Neutrophil (primary cell): ENCODE measurements at regions not wholly inside any gene's neighbourhood (a gene's known extent, or its start where the extent isn't known, plus 50 kb on each side); places are given as distances from the start of the nearest gene placed in this dataset.

Experiments
- H3K27ac ChIP-seq: fragments of 200-600 bp; sonication (generic); 2 replicates; pipeline ENCODE4 v1.5.1; 2016; ENCODE audit warnings: mild to moderate bottlenecking, moderate library complexity
- H3K27me3 ChIP-seq: fragments of 200-600 bp; sonication (generic); 2 replicates; pipeline ENCODE4 v1.6.0; 2016; ENCODE audit warnings: mild to moderate bottlenecking
- H3K36me3 ChIP-seq: fragments of 200-600 bp; sonication (generic); 2 replicates; pipeline ENCODE4 v1.5.1; 2017
- H3K4me1 ChIP-seq, 2 experiments: fragments of 200-600 bp in 1 of 2; sonication (generic) in 1 of 2; 1 replicate in 1 of 2; 2 replicates in 1 of 2; pipeline versions ENCODE4 v1.5.1 to v1.6.1; 2013 to 2016; ENCODE audit warnings: low read depth in 1 of 2, low read length in 1 of 2, mild to moderate bottlenecking in 1 of 2, moderate library complexity in 1 of 2; ENCODE audit not compliant: control insufficient read depth in 1 of 2, insufficient read depth in 1 of 2
- H3K4me3 ChIP-seq, 2 experiments: fragments of 200-600 bp in 1 of 2; sonication (generic) in 1 of 2; 1 replicate in 1 of 2; 2 replicates in 1 of 2; pipeline ENCODE4 v1.5.1; 2013 to 2016; ENCODE audit warnings: low read depth in 1 of 2, low read length in 1 of 2, mild to moderate bottlenecking in 1 of 2, moderate library complexity in 1 of 2
- H3K9me3 ChIP-seq: fragments of 200-600 bp; sonication (generic); 2 replicates; pipeline ENCODE4 v1.5.1; 2016
- CTCF ChIP-seq: fragments of 200-600 bp; sonication (generic); IDR thresholded peaks from 2 replicates; pipeline ENCODE4 v1.5.1; 2016; ENCODE audit warnings: antibody characterized with exemption

DNA sequence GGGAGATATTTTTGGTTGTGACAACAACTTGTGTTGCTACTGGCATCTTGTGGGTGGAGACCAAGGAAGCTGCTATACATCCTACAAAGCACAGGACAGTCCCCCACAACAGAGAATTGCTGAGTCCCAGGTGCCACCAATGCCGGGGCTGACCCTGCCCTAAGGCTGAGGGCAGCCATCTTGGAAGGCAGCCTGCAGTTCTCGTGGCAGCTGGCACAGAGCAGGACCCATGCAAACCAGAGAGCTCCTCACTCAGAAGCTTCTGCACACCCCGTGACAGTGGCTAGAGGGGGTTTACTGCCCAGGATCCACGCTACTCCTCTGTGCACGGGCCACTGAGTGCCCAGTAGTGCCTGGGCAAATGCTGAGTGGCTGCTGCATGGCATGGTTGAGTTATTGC is 143.4 kb downstream of the CTTN start:
- Histone ChIP-seq H3K36me3 (no peaks in the 10 kb centered on the region), H3K4me3 (no peak overlapping the region), H3K27ac (no peak overlapping the region), H3K4me1 (no peaks in the 10 kb centered on the region), H3K9me3 (no peaks in the 10 kb centered on the region), H3K27me3 (no peaks in the 10 kb centered on the region)
- no peak for TF ChIP-seq CTCF

- TF ChIP-seq CTCF = no peak
Observed at GRCh38 chr11:70542406-70542805, 144.1 kb downstream of the CTTN start.

GRCh38 chr11:70542811-70543210 is 144.5 kb downstream of the CTTN start:
- H3K9me3 ChIP-seq = no peaks in the 10 kb centered on the region
- H3K4me3 ChIP-seq = no peak overlapping the region
- H3K27me3 ChIP-seq = no peaks in the 10 kb centered on the region
- H3K36me3 ChIP-seq = no peaks in the 10 kb centered on the region
- H3K27ac ChIP-seq = no peak overlapping the region
- TF ChIP-seq CTCF = no peak
- H3K4me1 ChIP-seq = no peaks in the 10 kb centered on the region

More at GRCh38 chr11:70542406-70542805, 144.1 kb downstream of the CTTN start:
- Histone ChIP-seq H3K27me3 (no peaks in the 10 kb centered on the region), H3K27ac (no peak overlapping the region), H3K9me3 (no peaks in the 10 kb centered on the region), H3K4me1 (no peaks in the 10 kb centered on the region), H3K4me3 (no peak overlapping the region), H3K36me3 (no peaks in the 10 kb centered on the region)

DNA sequence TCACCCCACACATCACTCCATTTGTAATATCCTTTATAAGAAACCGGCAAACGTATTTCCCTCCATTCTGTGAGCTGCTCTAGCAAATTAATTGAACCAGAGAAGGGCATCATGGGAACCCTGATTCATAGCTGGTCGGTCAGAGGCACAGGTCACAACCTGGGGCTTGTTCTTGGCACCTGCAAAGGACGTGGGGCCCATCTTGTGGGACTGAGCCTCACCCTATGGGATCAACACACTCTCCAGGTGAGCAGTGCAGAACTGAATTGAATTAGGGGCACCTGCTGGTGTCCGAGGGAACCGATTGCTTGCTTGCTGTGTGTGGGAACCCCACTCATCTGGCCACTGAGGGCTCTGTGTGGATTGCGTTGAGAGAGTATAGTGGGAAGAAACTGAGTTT is 145.3 kb downstream of the CTTN start:
- Histone ChIP-seq H3K27ac (no peak overlapping the region), H3K27me3 (no peaks in the 10 kb centered on the region)
- TF ChIP-seq CTCF = no peak

GRCh38 chr11:70544067-70544773 is 145.9 kb downstream of the CTTN start:
- no peak for TF ChIP-seq CTCF
- Histone ChIP-seq H3K36me3 (no peaks in the 10 kb centered on the region), H3K9me3 (no peaks in the 10 kb centered on the region), H3K27me3 (no peaks in the 10 kb centered on the region), H3K4me1 (no peaks in the 10 kb centered on the region), H3K27ac (no peak overlapping the region), H3K4me3 (no peak overlapping the region)

More for the DNA sequence above, 145.3 kb downstream of the CTTN start:
- no peaks in the 10 kb centered on the region for H3K9me3 ChIP-seq
- H3K4me1 ChIP-seq = no peaks in the 10 kb centered on the region
- no peak overlapping the region for H3K4me3 ChIP-seq
- no peaks in the 10 kb centered on the region for H3K36me3 ChIP-seq
